ENCODE measurements at regions not wholly inside any gene's neighbourhood (a gene's known extent, or its start where the extent isn't known, plus 50 kb on each side); places are given as distances from the start of the nearest gene placed in this dataset.
A peak's percentile ranks its signal among the peaks of the same experiment; 100 is the strongest.

GRCh38 chr1:219466766-219467165 is 146.1 kb downstream of the ZC3H11B start:
- no peaks in the 10 kb centered on the region for H3K9me3 Mint-ChIP-seq
- no peak overlapping the region for H3K27ac Mint-ChIP-seq
- ChIA-PET CTCF (no interaction called here), POLR2A (no interaction called here)
- no peak overlapping the region for H3K4me3 Mint-ChIP-seq
- TF ChIP-seq, protein P1, sequence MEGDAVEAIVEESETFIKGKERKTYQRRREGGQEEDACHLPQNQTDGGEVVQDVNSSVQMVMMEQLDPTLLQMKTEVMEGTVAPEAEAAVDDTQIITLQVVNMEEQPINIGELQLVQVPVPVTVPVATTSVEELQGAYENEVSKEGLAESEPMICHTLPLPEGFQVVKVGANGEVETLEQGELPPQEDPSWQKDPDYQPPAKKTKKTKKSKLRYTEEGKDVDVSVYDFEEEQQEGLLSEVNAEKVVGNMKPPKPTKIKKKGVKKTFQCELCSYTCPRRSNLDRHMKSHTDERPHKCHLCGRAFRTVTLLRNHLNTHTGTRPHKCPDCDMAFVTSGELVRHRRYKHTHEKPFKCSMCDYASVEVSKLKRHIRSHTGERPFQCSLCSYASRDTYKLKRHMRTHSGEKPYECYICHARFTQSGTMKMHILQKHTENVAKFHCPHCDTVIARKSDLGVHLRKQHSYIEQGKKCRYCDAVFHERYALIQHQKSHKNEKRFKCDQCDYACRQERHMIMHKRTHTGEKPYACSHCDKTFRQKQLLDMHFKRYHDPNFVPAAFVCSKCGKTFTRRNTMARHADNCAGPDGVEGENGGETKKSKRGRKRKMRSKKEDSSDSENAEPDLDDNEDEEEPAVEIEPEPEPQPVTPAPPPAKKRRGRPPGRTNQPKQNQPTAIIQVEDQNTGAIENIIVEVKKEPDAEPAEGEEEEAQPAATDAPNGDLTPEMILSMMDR (IDR thresholded peaks at IDR 0.05) = no peak
- H3K36me3 Mint-ChIP-seq (ENCODE audit: low read depth) = no peaks in the 10 kb centered on the region
- peaks cover 2% of the 10 kb centered on the region for H3K4me1 Mint-ChIP-seq (ENCODE audit: low read depth)
- intact Hi-C loops (cut with micrococcal nuclease) = no loop called here
- no peak for ATAC-seq
- DNase-seq = no peak
- peaks cover 6% of the 10 kb centered on the region for H3K27me3 Mint-ChIP-seq

- Mint-ChIP-seq H3K27ac (no peak overlapping the region), H3K27me3 (peaks cover 6% of the 10 kb centered on the region), H3K4me3 (no peak overlapping the region), H3K4me1 (ENCODE audit: low read depth) (peaks cover 2% of the 10 kb centered on the region), H3K9me3 (no peaks in the 10 kb centered on the region), H3K36me3 (ENCODE audit: low read depth) (no peaks in the 10 kb centered on the region)
- ATAC-seq (peak; percentile 42), DNase-seq (no peak)
- ChIA-PET POLR2A (no interaction called here), CTCF (no interaction called here)
- intact Hi-C loops (cut with micrococcal nuclease) = no loop called here
- TF ChIP-seq, protein P1 (IDR thresholded peaks at IDR 0.05) = no peak
Observed at GRCh38 chr1:219465212-219466093, 147.5 kb downstream of the ZC3H11B start.

DNA sequence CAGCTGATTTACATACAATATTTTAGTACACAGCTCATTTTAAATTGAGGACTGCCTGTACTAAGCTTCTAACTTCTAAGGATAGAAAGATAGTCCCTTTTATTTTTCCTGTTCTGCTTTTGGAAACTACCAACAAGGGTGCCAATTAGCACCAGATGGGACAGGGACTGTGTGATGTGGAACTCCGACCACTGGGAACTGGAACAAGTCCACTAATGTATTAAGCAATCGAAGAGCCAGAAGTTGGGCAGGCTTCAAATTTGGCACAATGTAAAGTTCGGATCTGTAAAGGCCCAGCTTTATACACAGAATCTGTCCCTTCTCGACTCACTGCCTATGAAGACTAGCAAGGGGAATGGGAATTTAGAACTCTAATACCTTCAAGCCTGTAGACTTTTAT is 149.3 kb downstream of the ZC3H11B start:
- intact Hi-C loops (cut with micrococcal nuclease) = no loop called here
- TF ChIP-seq, protein P1 (IDR thresholded peaks at IDR 0.05) = no peak
- H3K27me3 Mint-ChIP-seq = peaks cover 6% of the 10 kb centered on the region
- ChIA-PET CTCF (no interaction called here), POLR2A (no interaction called here)
- H3K36me3 Mint-ChIP-seq (ENCODE audit: low read depth) = no peaks in the 10 kb centered on the region
- no peaks in the 10 kb centered on the region for H3K9me3 Mint-ChIP-seq
- H3K27ac Mint-ChIP-seq = no peak overlapping the region
- H3K4me3 Mint-ChIP-seq = no peak overlapping the region
- ATAC-seq (no peak), DNase-seq (no peak)
- peaks cover 2% of the 10 kb centered on the region for H3K4me1 Mint-ChIP-seq (ENCODE audit: low read depth)

DNA sequence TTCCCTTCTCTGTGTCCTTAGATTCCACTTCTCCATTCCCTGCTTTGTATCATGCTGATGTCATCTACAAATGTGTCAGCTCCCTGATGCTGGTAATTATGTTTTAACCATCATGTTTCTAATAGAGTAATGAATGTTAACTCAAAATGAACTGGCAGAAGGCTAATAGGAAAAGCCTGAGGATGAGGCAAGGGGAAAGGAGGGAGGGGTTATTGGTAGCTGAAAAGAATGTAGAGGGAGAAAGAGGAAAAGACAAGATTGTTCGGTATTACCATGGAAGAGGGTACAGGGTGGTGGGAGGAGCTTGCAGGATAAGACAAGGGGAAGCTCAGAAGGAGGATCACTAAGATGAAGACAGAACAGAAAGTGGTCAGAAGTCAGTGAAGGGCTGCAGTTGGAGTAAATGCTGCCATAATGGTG is 150.9 kb downstream of the ZC3H11B start:
- DNase-seq = no peak
- intact Hi-C loops (cut with micrococcal nuclease) = no loop called here
- CTCF ChIA-PET = no interaction called here
- Mint-ChIP-seq H3K4me3 (no peak overlapping the region), H3K27me3 (peaks cover 1% of the 10 kb centered on the region), H3K9me3 (no peaks in the 10 kb centered on the region), H3K4me1 (ENCODE audit: low read depth) (peaks cover 2% of the 10 kb centered on the region), H3K27ac (no peak overlapping the region), H3K36me3 (ENCODE audit: low read depth) (no peaks in the 10 kb centered on the region)
- ATAC-seq = no peak
- TF ChIP-seq, protein P1 (IDR thresholded peaks at IDR 0.05) = no peak
- POLR2A ChIA-PET = no interaction called here

GRCh38 chr1:219460896-219461815 is 151.7 kb downstream of the ZC3H11B start:
- Mint-ChIP-seq H3K27me3 (no peaks in the 10 kb centered on the region), H3K27ac (no peak overlapping the region), H3K9me3 (no peaks in the 10 kb centered on the region), H3K4me1 (ENCODE audit: low read depth) (peaks cover 2% of the 10 kb centered on the region), H3K36me3 (ENCODE audit: low read depth) (no peaks in the 10 kb centered on the region), H3K4me3 (no peak overlapping the region)
- no peak for DNase-seq
- no peak for ATAC-seq
- ChIA-PET CTCF (no interaction called here), POLR2A (no interaction called here)
- intact Hi-C loops (cut with micrococcal nuclease) = no loop called here
- TF ChIP-seq, protein P1 (IDR thresholded peaks at IDR 0.05) = no peak

All from activated CD8-positive, alpha-beta T cell treated with anti-CD3 and anti-CD28 coated beads for 36 hours (primary cell).